Keratinocyte (primary cell): ENCODE measurements at regions not wholly inside any gene's neighbourhood (a gene's known extent, or its start where the extent isn't known, plus 50 kb on each side); places are given as distances from the start of the nearest gene placed in this dataset.

Experiments used
- EZH2 ChIP-seq: IDR thresholded peaks from one replicate; pipeline ENCODE4 v1.6.1; 2012; ENCODE audit warnings: inconsistent platforms, mild to moderate bottlenecking, low read length, moderate library complexity
- TF ChIP-seq, protein P1 (sequence below), 3 experiments: IDR thresholded peaks in 1 of 3; conservative IDR thresholded peaks in 1 of 3; optimal IDR thresholded peaks in 1 of 3; 2 replicates in 2 of 3; 3 replicates in 1 of 3; pipeline versions ENCODE3 to v1.5.1; 2011; ENCODE audit warnings: low read length in 3 of 3, mild to moderate bottlenecking in 3 of 3, moderate library complexity in 2 of 3, control low read depth in 1 of 3, inconsistent platforms in 1 of 3; ENCODE audit not compliant: insufficient read depth in 2 of 3; ENCODE audit errors: extremely low read depth in 1 of 3

DNA sequence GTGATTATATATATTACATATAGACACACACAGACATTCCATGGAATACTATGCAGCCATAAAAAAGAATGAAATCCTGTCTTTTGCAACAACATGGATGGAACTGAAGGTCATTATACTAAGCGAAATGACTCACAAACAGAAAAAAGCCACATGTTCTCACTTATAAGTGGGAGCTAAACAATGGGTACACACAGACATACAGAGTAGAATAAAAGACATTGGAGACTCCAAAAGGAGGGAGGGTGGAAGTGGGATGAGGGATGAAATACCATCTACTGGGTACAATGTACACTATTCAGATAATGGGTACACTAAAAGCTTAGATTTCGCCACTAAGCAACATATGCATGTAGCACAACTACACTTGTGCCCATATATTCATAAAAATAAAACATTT lies 170.0 kb upstream of the RGMB start:
- TF ChIP-seq, protein P1, sequence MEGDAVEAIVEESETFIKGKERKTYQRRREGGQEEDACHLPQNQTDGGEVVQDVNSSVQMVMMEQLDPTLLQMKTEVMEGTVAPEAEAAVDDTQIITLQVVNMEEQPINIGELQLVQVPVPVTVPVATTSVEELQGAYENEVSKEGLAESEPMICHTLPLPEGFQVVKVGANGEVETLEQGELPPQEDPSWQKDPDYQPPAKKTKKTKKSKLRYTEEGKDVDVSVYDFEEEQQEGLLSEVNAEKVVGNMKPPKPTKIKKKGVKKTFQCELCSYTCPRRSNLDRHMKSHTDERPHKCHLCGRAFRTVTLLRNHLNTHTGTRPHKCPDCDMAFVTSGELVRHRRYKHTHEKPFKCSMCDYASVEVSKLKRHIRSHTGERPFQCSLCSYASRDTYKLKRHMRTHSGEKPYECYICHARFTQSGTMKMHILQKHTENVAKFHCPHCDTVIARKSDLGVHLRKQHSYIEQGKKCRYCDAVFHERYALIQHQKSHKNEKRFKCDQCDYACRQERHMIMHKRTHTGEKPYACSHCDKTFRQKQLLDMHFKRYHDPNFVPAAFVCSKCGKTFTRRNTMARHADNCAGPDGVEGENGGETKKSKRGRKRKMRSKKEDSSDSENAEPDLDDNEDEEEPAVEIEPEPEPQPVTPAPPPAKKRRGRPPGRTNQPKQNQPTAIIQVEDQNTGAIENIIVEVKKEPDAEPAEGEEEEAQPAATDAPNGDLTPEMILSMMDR (optimal IDR thresholded peaks at IDR 0.05 in 1 of 3, IDR thresholded peaks at IDR 0.05 in 1 of 3, conservative IDR thresholded peaks at IDR 0.05 in 1 of 3; ENCODE audit: extremely low read depth in 1 of 3, insufficient read depth in 2 of 3, low read length in 3 of 3): no peak
- no peak for TF ChIP-seq EZH2
